Mesenchymal stem cell (in vitro differentiated cells and primary cell): ENCODE measurements at regions not wholly inside any gene's neighbourhood (a gene's known extent, or its start where the extent isn't known, plus 50 kb on each side); places are given as distances from the start of the nearest gene placed in this dataset.

Experiments used
- DNase-seq: peaks from one replicate; pipeline ENCODE4 v3.0.0-alpha.2; 2013
- H2AFZ ChIP-seq: one replicate; pipeline ENCODE4 v1.6.1; 2013; ENCODE audit warnings: low read depth, mild to moderate bottlenecking, control low read depth, inconsistent platforms, low read length, moderate library complexity
- H2AK5ac ChIP-seq: 2 replicates; pipeline ENCODE4 v1.6.1; 2013; ENCODE audit warnings: low read length, moderate library complexity, mild to moderate bottlenecking, inconsistent platforms; ENCODE audit not compliant: severe bottlenecking
- H2BK120ac ChIP-seq: one replicate; pipeline ENCODE4 v1.6.1; 2013; ENCODE audit warnings: low read depth, mild to moderate bottlenecking, inconsistent platforms, low read length, moderate library complexity
- H2BK12ac ChIP-seq, 2 experiments: one replicate each; pipeline ENCODE4 v1.6.1; 2013; ENCODE audit warnings: inconsistent platforms in 2 of 2, low read length in 2 of 2, mild to moderate bottlenecking in 2 of 2, moderate library complexity in 2 of 2, control low read depth in 1 of 2
- H2BK15ac ChIP-seq: one replicate; pipeline ENCODE4 v1.6.1; 2013; ENCODE audit warnings: mild to moderate bottlenecking, low read depth, inconsistent platforms; ENCODE audit not compliant: poor library complexity, severe bottlenecking
- H2BK5ac ChIP-seq: 2 replicates; pipeline ENCODE4 v1.6.1; 2013; ENCODE audit warnings: low read depth, mild to moderate bottlenecking, low read length, control low read depth, inconsistent platforms; ENCODE audit not compliant: poor library complexity, severe bottlenecking
- H3K14ac ChIP-seq, 2 experiments: one replicate each; pipeline ENCODE4 v1.6.1; 2013; ENCODE audit warnings: inconsistent platforms in 2 of 2, low read length in 2 of 2, control low read depth in 1 of 2, mild to moderate bottlenecking in 1 of 2, moderate library complexity in 1 of 2
- H3K18ac ChIP-seq, 2 experiments: one replicate each; pipeline ENCODE4 v1.6.1; 2013; ENCODE audit warnings: inconsistent platforms in 2 of 2, low read length in 2 of 2, control low read depth in 1 of 2, low read depth in 1 of 2, mild to moderate bottlenecking in 1 of 2
- H3K23ac ChIP-seq, 2 experiments: one replicate each; pipeline ENCODE4 v1.6.1; 2013; ENCODE audit warnings: inconsistent platforms in 2 of 2, low read length in 2 of 2, mild to moderate bottlenecking in 2 of 2, moderate library complexity in 2 of 2, control low read depth in 1 of 2
- H3K27ac ChIP-seq: 2 replicates; pipeline ENCODE4 v1.5.1; 2013; ENCODE audit warnings: mild to moderate bottlenecking, moderate library complexity, low read length, control low read depth, inconsistent platforms; ENCODE audit not compliant: poor library complexity, severe bottlenecking
- H3K27me3 ChIP-seq, 2 experiments: 2 replicates each; pipeline versions ENCODE4 v1.6.1 to v1.7.0; 2013; ENCODE audit warnings: low read length in 2 of 2, mild to moderate bottlenecking in 2 of 2, moderate library complexity in 2 of 2, control low read depth in 1 of 2, inconsistent platforms in 1 of 2; ENCODE audit not compliant: control insufficient read depth in 1 of 2, insufficient read depth in 1 of 2
- H3K36me3 ChIP-seq, 2 experiments: 2 replicates each; pipeline versions ENCODE4 v1.6.1 to v1.7.0; 2013; ENCODE audit warnings: low read length in 2 of 2, control low read depth in 1 of 2, inconsistent platforms in 1 of 2, low read depth in 1 of 2, mild to moderate bottlenecking in 1 of 2; ENCODE audit not compliant: insufficient read depth in 2 of 2, control insufficient read depth in 1 of 2
- H3K4ac ChIP-seq, 2 experiments: one replicate each; pipeline ENCODE4 v1.6.1; 2013; ENCODE audit warnings: inconsistent platforms in 2 of 2, low read length in 2 of 2, mild to moderate bottlenecking in 2 of 2, moderate library complexity in 2 of 2, control low read depth in 1 of 2, low read depth in 1 of 2
- H3K4me1 ChIP-seq: 2 replicates; pipeline ENCODE4 v1.6.1; 2013; ENCODE audit warnings: low read depth, low read length, control low read depth; ENCODE audit not compliant: control insufficient read depth, insufficient read depth
- H3K4me2 ChIP-seq: 2 replicates; pipeline ENCODE4 v1.6.1; 2013; ENCODE audit warnings: low read length, mild to moderate bottlenecking, inconsistent platforms; ENCODE audit not compliant: poor library complexity, severe bottlenecking
- H3K4me3 ChIP-seq, 2 experiments: 2 replicates each; pipeline versions ENCODE4 v1.5.1 to v1.7.0; 2013; ENCODE audit warnings: low read length in 2 of 2, mild to moderate bottlenecking in 2 of 2, control low read depth in 1 of 2, low read depth in 1 of 2; ENCODE audit not compliant: insufficient read depth in 1 of 2
- H3K79me1 ChIP-seq: replicated peaks from 2 replicates; pipeline ENCODE4 v1.6.1; 2013; ENCODE audit warnings: mild to moderate bottlenecking, control low read depth, low read length, inconsistent platforms; ENCODE audit not compliant: poor library complexity, severe bottlenecking
- H3K9ac ChIP-seq: 2 replicates; pipeline ENCODE4 v1.7.0; 2013; ENCODE audit warnings: mild to moderate bottlenecking, low read length, moderate library complexity
- H3K9me3 ChIP-seq: 2 replicates; pipeline ENCODE4 v1.7.0; 2013; ENCODE audit warnings: mild to moderate bottlenecking, low read length; ENCODE audit not compliant: control insufficient read depth
- H4K8ac ChIP-seq: one replicate; pipeline ENCODE4 v1.6.1; 2013; ENCODE audit warnings: inconsistent platforms, mild to moderate bottlenecking, low read length, moderate library complexity
- H4K91ac ChIP-seq: one replicate; pipeline ENCODE4 v1.6.1; 2013; ENCODE audit warnings: mild to moderate bottlenecking, low read length, inconsistent platforms
- WGBS: methylation state at CpG from one replicate; pipeline ENCODE4 v1.1.7; 2013; ENCODE audit warnings: mixed read lengths; 5-methylcytosine and 5-hydroxymethylcytosine counted together

GRCh38 chr1:157360023-157360390, 192.3 kb downstream of the FCRL5 start:
- no peak overlapping the region for H3K4me3 ChIP-seq
- H2BK5ac ChIP-seq = no peak overlapping the region
- H3K23ac ChIP-seq = no peak overlapping the region
- H2AK5ac ChIP-seq = no peak overlapping the region
- no peak overlapping the region for H2AFZ ChIP-seq
- no peak overlapping the region for H3K27ac ChIP-seq
- H4K8ac ChIP-seq = no peak overlapping the region
- H2BK15ac ChIP-seq = no peak overlapping the region
- peak overlapping the region in 1 of 2 experiments; percentile 48 for H3K14ac ChIP-seq
- H2BK120ac ChIP-seq = no peak overlapping the region
- H3K4ac ChIP-seq = no peak overlapping the region
- no peak overlapping the region for H3K9ac ChIP-seq
- no peak overlapping the region for H4K91ac ChIP-seq
- H2BK12ac ChIP-seq = no peak overlapping the region
- peaks cover 2% of the 10 kb centered on the region for H3K4me1 ChIP-seq
- H3K27me3 ChIP-seq = peaks cover 0 to 14% of the 10 kb centered on the region in 2 experiments
- no peaks in the 10 kb centered on the region for H3K79me1 ChIP-seq
- DNase-seq = no peak
- no peak overlapping the region for H3K4me2 ChIP-seq
- no peaks in the 10 kb centered on the region for H3K36me3 ChIP-seq
- H3K9me3 ChIP-seq = no peaks in the 10 kb centered on the region
- H3K18ac ChIP-seq = no peak overlapping the region

DNA sequence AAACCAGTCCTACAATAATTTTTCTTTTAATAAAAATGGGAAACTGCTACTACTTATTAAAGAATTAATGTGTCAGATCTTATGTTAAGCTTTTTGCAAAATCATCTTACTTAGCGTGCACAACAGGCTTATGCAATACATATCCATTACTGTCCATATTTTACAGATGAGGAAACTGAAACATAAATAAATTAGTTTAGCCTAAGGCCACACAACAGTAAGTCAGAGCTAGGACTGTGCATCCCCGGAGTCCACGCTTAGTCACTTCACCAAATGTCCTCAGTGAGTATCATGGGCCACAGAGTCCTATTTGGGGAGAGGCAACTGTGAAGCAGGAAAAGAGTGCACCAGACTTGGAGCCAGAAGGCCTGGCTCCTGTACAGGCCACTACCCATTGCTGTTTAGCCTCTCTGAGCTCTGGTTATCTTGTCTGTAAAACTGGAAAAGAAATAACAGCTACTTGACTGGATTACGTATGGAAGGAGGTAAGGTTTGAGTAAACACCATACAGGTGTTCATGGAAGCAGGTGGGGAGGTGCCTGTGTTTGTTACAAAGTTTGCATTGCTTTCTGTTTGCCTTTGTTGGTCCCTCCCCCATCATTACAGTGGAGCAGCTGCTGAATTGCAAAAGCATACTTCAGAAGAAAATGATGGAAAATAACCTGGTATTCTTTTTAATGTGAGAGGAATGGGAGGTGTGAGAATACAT, 192.8 kb downstream of the FCRL5 start:
- WGBS = 89% methylated on average over 3 of the region's 4 CpGs
- no peak overlapping the region for H2BK12ac ChIP-seq
- H2BK15ac ChIP-seq = no peak overlapping the region
- H2AK5ac ChIP-seq = no peak overlapping the region
- no peaks in the 10 kb centered on the region for H3K9me3 ChIP-seq
- no peak overlapping the region for H2AFZ ChIP-seq
- H3K4ac ChIP-seq = no peak overlapping the region
- peaks cover 0 to 17% of the 10 kb centered on the region in 2 experiments for H3K27me3 ChIP-seq
- no peak overlapping the region for H3K9ac ChIP-seq
- no peak overlapping the region for H2BK5ac ChIP-seq
- no peak overlapping the region for H3K18ac ChIP-seq
- H3K4me1 ChIP-seq = peaks cover 2% of the 10 kb centered on the region
- no peak overlapping the region for H2BK120ac ChIP-seq
- no peak overlapping the region for H3K23ac ChIP-seq
- H3K4me3 ChIP-seq = no peak overlapping the region
- no peak overlapping the region for H4K8ac ChIP-seq
- no peak overlapping the region for H3K27ac ChIP-seq
- no peaks in the 10 kb centered on the region for H3K36me3 ChIP-seq
- H4K91ac ChIP-seq = no peak overlapping the region
- H3K4me2 ChIP-seq = no peak overlapping the region
- H3K14ac ChIP-seq = no peak overlapping the region
- no peaks in the 10 kb centered on the region for H3K79me1 ChIP-seq
- no peak for DNase-seq

DNA sequence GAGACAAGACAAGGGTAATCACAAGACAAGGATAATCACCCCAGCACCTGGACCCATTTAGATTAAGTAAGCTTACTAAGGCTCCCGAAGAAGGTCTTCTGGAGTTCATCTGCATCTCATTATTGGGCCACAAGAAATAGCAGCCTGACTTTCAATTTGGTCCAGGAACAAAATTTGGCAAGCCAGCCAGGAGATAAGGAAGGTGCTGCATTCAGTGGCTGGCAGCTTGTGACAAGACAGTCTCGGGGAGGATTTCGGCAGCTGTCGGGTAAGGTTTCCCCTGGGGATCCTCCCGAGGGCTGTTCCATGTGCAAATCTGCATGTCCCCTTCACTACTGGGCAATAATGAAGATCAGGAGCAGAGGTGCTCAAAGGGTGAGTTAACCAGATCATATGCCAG, 195.2 kb downstream of the FCRL5 start:
- no peaks in the 10 kb centered on the region for H3K4me1 ChIP-seq
- no peak overlapping the region for H3K14ac ChIP-seq
- no peak overlapping the region for H3K9ac ChIP-seq
- no peak overlapping the region for H3K4me3 ChIP-seq
- H3K9me3 ChIP-seq = no peaks in the 10 kb centered on the region
- no peak overlapping the region for H2BK120ac ChIP-seq
- no peak overlapping the region for H2AK5ac ChIP-seq
- no peak overlapping the region for H2BK5ac ChIP-seq
- H2BK15ac ChIP-seq = no peak overlapping the region
- H3K4me2 ChIP-seq = no peak overlapping the region
- H3K27me3 ChIP-seq = peaks cover 15 to 40% of the 10 kb centered on the region in 2 experiments
- H3K27ac ChIP-seq = no peak overlapping the region
- H3K23ac ChIP-seq = no peak overlapping the region
- H3K79me1 ChIP-seq = no peaks in the 10 kb centered on the region
- DNase-seq = no peak
- no peak overlapping the region for H4K8ac ChIP-seq
- WGBS = 94% methylated on average over 5 of the region's 5 CpGs
- H3K18ac ChIP-seq = no peak overlapping the region
- H2AFZ ChIP-seq = no peak overlapping the region
- no peak overlapping the region for H4K91ac ChIP-seq
- no peak overlapping the region for H2BK12ac ChIP-seq
- H3K36me3 ChIP-seq = no peaks in the 10 kb centered on the region
- H3K4ac ChIP-seq = no peak overlapping the region

DNA sequence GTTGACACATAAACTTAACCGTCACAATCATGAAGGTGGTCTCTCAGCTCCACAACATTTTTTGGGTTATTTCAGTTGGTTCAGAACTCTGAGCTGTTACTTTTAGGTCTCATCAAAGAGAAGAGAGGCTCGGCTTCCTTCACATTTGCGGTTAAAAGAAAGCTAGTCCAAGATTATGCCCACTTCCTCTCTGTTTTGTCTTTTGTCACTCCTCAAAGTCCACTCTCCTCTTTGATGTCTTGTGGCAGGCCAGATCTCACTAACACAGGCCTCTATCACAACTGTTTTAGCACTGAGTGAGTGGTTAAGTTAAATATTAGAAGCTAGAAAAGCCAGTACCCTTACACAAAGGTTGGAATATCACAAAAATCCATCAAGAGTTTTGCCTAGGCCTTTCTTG, 195.7 kb downstream of the FCRL5 start:
- no peak overlapping the region for H3K18ac ChIP-seq
- H4K8ac ChIP-seq = no peak overlapping the region
- no peak overlapping the region for H2BK5ac ChIP-seq
- H2BK15ac ChIP-seq = no peak overlapping the region
- no peak for DNase-seq
- no peak overlapping the region for H3K4me3 ChIP-seq
- no peak overlapping the region for H3K4ac ChIP-seq
- no peak overlapping the region for H2AK5ac ChIP-seq
- no peak overlapping the region for H2BK120ac ChIP-seq
- H2AFZ ChIP-seq = no peak overlapping the region
- no peak overlapping the region for H4K91ac ChIP-seq
- 95% methylated on average over 3 of the region's 3 CpGs for WGBS
- no peak overlapping the region for H3K23ac ChIP-seq
- H3K27me3 ChIP-seq = peaks cover 15 to 41% of the 10 kb centered on the region in 2 experiments
- H2BK12ac ChIP-seq = no peak overlapping the region
- no peaks in the 10 kb centered on the region for H3K36me3 ChIP-seq
- no peak overlapping the region for H3K4me2 ChIP-seq
- H3K9ac ChIP-seq = no peak overlapping the region
- no peak overlapping the region for H3K14ac ChIP-seq
- no peak overlapping the region for H3K27ac ChIP-seq
- no peaks in the 10 kb centered on the region for H3K9me3 ChIP-seq
- H3K4me1 ChIP-seq = no peaks in the 10 kb centered on the region
- no peaks in the 10 kb centered on the region for H3K79me1 ChIP-seq
